ENCODE measurements at regions not wholly inside any gene's neighbourhood (a gene's known extent, or its start where the extent isn't known, plus 50 kb on each side); places are given as distances from the start of the nearest gene placed in this dataset.
A peak's percentile ranks its signal among the peaks of the same experiment; 100 is the strongest.

GRCh38 chr9:79800578-79800977, 228.8 kb downstream of the TLE4 start:
- no peaks in the 10 kb centered on the region for H3K4me1 ChIP-seq (ENCODE audit: control insufficient read depth, insufficient read depth, low read length)
- H3K4me2 ChIP-seq (ENCODE audit: low read length) = no peak overlapping the region
- no peak overlapping the region for H3K4me3 ChIP-seq (ENCODE audit: low read length)

GRCh38 chr9:79799691-79800335, 228.0 kb downstream of the TLE4 start:
- H3K4me2 ChIP-seq (ENCODE audit: low read length) = no peak overlapping the region
- no peaks in the 10 kb centered on the region for H3K4me1 ChIP-seq (ENCODE audit: control insufficient read depth, insufficient read depth, low read length)
- no peaks in the 10 kb centered on the region for H3K27me3 ChIP-seq (ENCODE audit: control insufficient read depth, insufficient read depth, low read length)
- no peaks in the 10 kb centered on the region for H3K9me3 ChIP-seq (replicated peaks; ENCODE audit: low read length)
- no peak overlapping the region for H3K9ac ChIP-seq (ENCODE audit: low read depth, low read length)
- no peak overlapping the region for H3K4me3 ChIP-seq (ENCODE audit: low read length)
- no peaks in the 10 kb centered on the region for H3K36me3 ChIP-seq (ENCODE audit: insufficient read depth, low read length)

More at GRCh38 chr9:79800578-79800977, 228.8 kb downstream of the TLE4 start:
- Histone ChIP-seq H3K9me3 (replicated peaks; ENCODE audit: low read length) (no peaks in the 10 kb centered on the region), H3K36me3 (ENCODE audit: insufficient read depth, low read length) (no peaks in the 10 kb centered on the region), H3K27me3 (ENCODE audit: control insufficient read depth, insufficient read depth, low read length) (no peaks in the 10 kb centered on the region), H3K9ac (ENCODE audit: low read depth, low read length) (no peak overlapping the region)

- no peak overlapping the region for H3K9ac ChIP-seq (ENCODE audit: low read depth, low read length)
- no peaks in the 10 kb centered on the region for H3K9me3 ChIP-seq (replicated peaks; ENCODE audit: low read length)
- H3K27me3 ChIP-seq (ENCODE audit: control insufficient read depth, insufficient read depth, low read length) = no peaks in the 10 kb centered on the region
- no peaks in the 10 kb centered on the region for H3K4me1 ChIP-seq (ENCODE audit: control insufficient read depth, insufficient read depth, low read length)
- no peak overlapping the region for H3K4me2 ChIP-seq (ENCODE audit: low read length)
- no peak overlapping the region for H3K4me3 ChIP-seq (ENCODE audit: low read length)
- H3K36me3 ChIP-seq (ENCODE audit: insufficient read depth, low read length) = no peaks in the 10 kb centered on the region
Observed at GRCh38 chr9:79798450-79798849, 226.7 kb downstream of the TLE4 start.

GRCh38 chr9:79796411-79796810, 224.6 kb downstream of the TLE4 start:
- Histone ChIP-seq H3K9me3 (replicated peaks; ENCODE audit: low read length) (no peaks in the 10 kb centered on the region), H3K9ac (ENCODE audit: low read depth, low read length) (no peak overlapping the region), H3K4me1 (ENCODE audit: control insufficient read depth, insufficient read depth, low read length) (no peaks in the 10 kb centered on the region), H3K36me3 (ENCODE audit: insufficient read depth, low read length) (no peaks in the 10 kb centered on the region), H3K4me3 (ENCODE audit: low read length) (no peak overlapping the region), H3K4me2 (ENCODE audit: low read length) (no peak overlapping the region), H3K27me3 (ENCODE audit: control insufficient read depth, insufficient read depth, low read length) (no peaks in the 10 kb centered on the region)

- no peaks in the 10 kb centered on the region for H3K9me3 ChIP-seq (replicated peaks; ENCODE audit: low read length)
- H3K4me3 ChIP-seq (ENCODE audit: low read length) = no peak overlapping the region
- H3K4me2 ChIP-seq (ENCODE audit: low read length) = no peak overlapping the region
- H3K27me3 ChIP-seq (ENCODE audit: control insufficient read depth, insufficient read depth, low read length) = no peaks in the 10 kb centered on the region
- H3K36me3 ChIP-seq (ENCODE audit: insufficient read depth, low read length) = no peaks in the 10 kb centered on the region
- no peak overlapping the region for H3K9ac ChIP-seq (ENCODE audit: low read depth, low read length)
- H3K4me1 ChIP-seq (ENCODE audit: control insufficient read depth, insufficient read depth, low read length) = no peaks in the 10 kb centered on the region
Observed at GRCh38 chr9:79788662-79789061, 216.9 kb downstream of the TLE4 start.

GRCh38 chr9:79781263-79781662, 209.5 kb downstream of the TLE4 start:
- Histone ChIP-seq H3K36me3 (ENCODE audit: insufficient read depth, low read length) (no peaks in the 10 kb centered on the region), H3K9me3 (replicated peaks; ENCODE audit: low read length) (no peaks in the 10 kb centered on the region), H3K4me1 (ENCODE audit: control insufficient read depth, insufficient read depth, low read length) (no peaks in the 10 kb centered on the region), H3K4me3 (ENCODE audit: low read length) (no peak overlapping the region), H3K9ac (ENCODE audit: low read depth, low read length) (no peak overlapping the region), H3K4me2 (ENCODE audit: low read length) (no peak overlapping the region), H3K27me3 (ENCODE audit: control insufficient read depth, insufficient read depth, low read length) (no peaks in the 10 kb centered on the region)

GRCh38 chr9:79780559-79780958, 208.8 kb downstream of the TLE4 start:
- Histone ChIP-seq H3K36me3 (ENCODE audit: insufficient read depth, low read length) (no peaks in the 10 kb centered on the region), H3K9me3 (replicated peaks; ENCODE audit: low read length) (no peaks in the 10 kb centered on the region), H3K27me3 (ENCODE audit: control insufficient read depth, insufficient read depth, low read length) (no peaks in the 10 kb centered on the region), H3K9ac (ENCODE audit: low read depth, low read length) (no peak overlapping the region), H3K4me2 (ENCODE audit: low read length) (no peak overlapping the region), H3K4me3 (ENCODE audit: low read length) (no peak overlapping the region), H3K4me1 (ENCODE audit: control insufficient read depth, insufficient read depth, low read length) (no peaks in the 10 kb centered on the region)

- Histone ChIP-seq H3K9me3 (replicated peaks; ENCODE audit: low read length) (no peaks in the 10 kb centered on the region), H3K9ac (ENCODE audit: low read depth, low read length) (no peak overlapping the region), H3K4me1 (ENCODE audit: control insufficient read depth, insufficient read depth, low read length) (no peaks in the 10 kb centered on the region), H3K4me3 (ENCODE audit: low read length) (no peak overlapping the region), H3K27me3 (ENCODE audit: control insufficient read depth, insufficient read depth, low read length) (no peaks in the 10 kb centered on the region), H3K36me3 (ENCODE audit: insufficient read depth, low read length) (no peaks in the 10 kb centered on the region), H3K4me2 (ENCODE audit: low read length) (peak overlapping the region; percentile 42)
Observed at GRCh38 chr9:79779901-79780300, 208.1 kb downstream of the TLE4 start.

- no peaks in the 10 kb centered on the region for H3K27me3 ChIP-seq (ENCODE audit: control insufficient read depth, insufficient read depth, low read length)
- H3K9me3 ChIP-seq (replicated peaks; ENCODE audit: low read length) = no peaks in the 10 kb centered on the region
- no peak overlapping the region for H3K4me3 ChIP-seq (ENCODE audit: low read length)
- no peaks in the 10 kb centered on the region for H3K4me1 ChIP-seq (ENCODE audit: control insufficient read depth, insufficient read depth, low read length)
- H3K4me2 ChIP-seq (ENCODE audit: low read length) = no peak overlapping the region
- H3K9ac ChIP-seq (ENCODE audit: low read depth, low read length) = no peak overlapping the region
- H3K36me3 ChIP-seq (ENCODE audit: insufficient read depth, low read length) = no peaks in the 10 kb centered on the region
Observed at GRCh38 chr9:79778581-79778980, 206.8 kb downstream of the TLE4 start.

- no peaks in the 10 kb centered on the region for H3K4me1 ChIP-seq (ENCODE audit: control insufficient read depth, insufficient read depth, low read length)
Observed at GRCh38 chr9:79776581-79776980, 204.8 kb downstream of the TLE4 start.

More at GRCh38 chr9:79776581-79776980, 204.8 kb downstream of the TLE4 start:
- H3K4me2 ChIP-seq (ENCODE audit: low read length) = no peak overlapping the region
- H3K9me3 ChIP-seq (replicated peaks; ENCODE audit: low read length) = no peaks in the 10 kb centered on the region
- no peaks in the 10 kb centered on the region for H3K27me3 ChIP-seq (ENCODE audit: control insufficient read depth, insufficient read depth, low read length)
- no peaks in the 10 kb centered on the region for H3K36me3 ChIP-seq (ENCODE audit: insufficient read depth, low read length)
- no peak overlapping the region for H3K9ac ChIP-seq (ENCODE audit: low read depth, low read length)
- no peak overlapping the region for H3K4me3 ChIP-seq (ENCODE audit: low read length)
